GM12873 (cell line): ENCODE measurements at regions not wholly inside any gene's neighbourhood (a gene's known extent, or its start where the extent isn't known, plus 50 kb on each side); places are given as distances from the start of the nearest gene placed in this dataset.

Experiments
- TF ChIP-seq, protein P1 (sequence below): IDR thresholded peaks from 2 replicates; pipeline ENCODE4 v1.5.1; 2012; ENCODE audit warnings: low read depth, mild to moderate bottlenecking, moderate library complexity, low read length, control low read depth; ENCODE audit not compliant: insufficient read depth; ENCODE audit errors: missing control alignments

DNA sequence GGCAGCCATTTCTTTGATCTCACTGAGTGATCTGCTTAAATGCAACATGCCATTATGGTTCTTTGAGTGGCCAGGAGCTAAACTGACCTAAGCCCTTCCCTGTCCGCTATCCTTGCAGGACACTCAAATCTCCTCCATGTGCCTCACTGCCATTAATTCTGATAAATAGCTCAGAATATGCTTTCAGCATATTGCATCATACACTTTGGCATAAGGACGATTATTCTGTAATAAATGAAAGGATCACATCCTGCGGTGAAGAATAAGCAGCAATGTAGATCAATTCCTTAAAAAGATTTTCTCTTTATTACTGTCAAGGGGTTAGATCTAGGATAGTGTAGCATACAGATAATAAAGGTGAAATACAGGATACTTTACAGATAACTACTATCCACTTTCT is 231.8 kb upstream of the CTBP2 start:
- TF ChIP-seq, protein P1, sequence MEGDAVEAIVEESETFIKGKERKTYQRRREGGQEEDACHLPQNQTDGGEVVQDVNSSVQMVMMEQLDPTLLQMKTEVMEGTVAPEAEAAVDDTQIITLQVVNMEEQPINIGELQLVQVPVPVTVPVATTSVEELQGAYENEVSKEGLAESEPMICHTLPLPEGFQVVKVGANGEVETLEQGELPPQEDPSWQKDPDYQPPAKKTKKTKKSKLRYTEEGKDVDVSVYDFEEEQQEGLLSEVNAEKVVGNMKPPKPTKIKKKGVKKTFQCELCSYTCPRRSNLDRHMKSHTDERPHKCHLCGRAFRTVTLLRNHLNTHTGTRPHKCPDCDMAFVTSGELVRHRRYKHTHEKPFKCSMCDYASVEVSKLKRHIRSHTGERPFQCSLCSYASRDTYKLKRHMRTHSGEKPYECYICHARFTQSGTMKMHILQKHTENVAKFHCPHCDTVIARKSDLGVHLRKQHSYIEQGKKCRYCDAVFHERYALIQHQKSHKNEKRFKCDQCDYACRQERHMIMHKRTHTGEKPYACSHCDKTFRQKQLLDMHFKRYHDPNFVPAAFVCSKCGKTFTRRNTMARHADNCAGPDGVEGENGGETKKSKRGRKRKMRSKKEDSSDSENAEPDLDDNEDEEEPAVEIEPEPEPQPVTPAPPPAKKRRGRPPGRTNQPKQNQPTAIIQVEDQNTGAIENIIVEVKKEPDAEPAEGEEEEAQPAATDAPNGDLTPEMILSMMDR: no peak

DNA sequence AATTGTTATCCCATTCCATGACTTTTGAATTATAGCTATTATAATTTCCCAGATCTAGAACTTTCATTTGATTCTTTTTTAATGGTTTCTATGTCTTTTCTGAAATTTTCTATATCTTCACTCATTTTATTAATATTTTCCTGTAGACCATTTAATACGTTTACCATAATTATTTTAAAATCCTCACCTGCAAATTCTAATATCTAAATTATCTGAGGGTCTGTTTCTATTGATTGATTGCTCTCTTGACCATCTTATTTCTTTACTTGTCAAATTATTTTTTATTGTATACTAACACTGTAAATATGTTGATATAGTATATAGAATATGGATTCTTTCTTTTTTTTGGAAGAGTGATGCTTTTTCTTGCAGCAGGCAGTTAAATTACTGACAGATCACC is 229.3 kb upstream of the CTBP2 start:
- TF ChIP-seq, protein P1: no peak

DNA sequence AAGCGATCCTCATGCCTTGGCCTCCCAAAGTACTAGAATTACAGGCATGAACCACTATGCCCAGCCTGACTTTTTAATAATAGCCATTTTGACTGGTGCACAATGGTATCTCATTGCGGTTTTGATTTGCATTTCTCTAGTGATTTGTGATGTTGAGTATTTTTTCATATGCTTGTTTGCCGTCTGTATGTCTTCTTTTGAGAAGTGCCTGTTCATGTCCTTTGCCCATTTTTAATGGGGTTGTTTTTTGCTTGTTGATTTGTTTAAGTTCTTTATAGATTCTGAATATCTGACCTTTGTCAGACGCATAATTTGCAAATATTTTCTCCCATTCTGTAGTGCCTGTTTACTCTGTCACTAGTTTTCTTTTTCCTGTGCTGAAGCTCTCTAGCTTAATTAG is 219.2 kb upstream of the CTBP2 start:
- TF ChIP-seq, protein P1: no peak

DNA sequence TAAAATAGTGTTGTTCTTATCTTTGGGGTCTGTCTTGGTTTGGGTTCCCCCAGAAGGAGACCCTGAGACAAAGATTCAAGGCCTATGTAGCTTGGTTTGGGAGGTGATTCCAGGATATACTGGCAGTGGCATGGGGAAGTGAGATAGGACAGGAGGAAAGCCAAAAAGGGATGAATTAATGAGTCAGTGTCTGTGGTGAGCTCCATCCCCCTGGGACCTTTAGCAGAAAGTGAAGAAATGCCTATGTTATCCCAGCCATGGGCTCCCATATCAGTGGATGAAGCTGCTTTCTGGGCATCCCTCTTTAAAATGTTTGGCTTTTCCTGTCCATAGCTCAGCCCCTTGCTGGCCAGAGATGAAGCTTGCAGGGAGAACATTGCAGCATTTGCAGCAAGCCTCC is 217.0 kb upstream of the CTBP2 start:
- TF ChIP-seq, protein P1: no peak

DNA sequence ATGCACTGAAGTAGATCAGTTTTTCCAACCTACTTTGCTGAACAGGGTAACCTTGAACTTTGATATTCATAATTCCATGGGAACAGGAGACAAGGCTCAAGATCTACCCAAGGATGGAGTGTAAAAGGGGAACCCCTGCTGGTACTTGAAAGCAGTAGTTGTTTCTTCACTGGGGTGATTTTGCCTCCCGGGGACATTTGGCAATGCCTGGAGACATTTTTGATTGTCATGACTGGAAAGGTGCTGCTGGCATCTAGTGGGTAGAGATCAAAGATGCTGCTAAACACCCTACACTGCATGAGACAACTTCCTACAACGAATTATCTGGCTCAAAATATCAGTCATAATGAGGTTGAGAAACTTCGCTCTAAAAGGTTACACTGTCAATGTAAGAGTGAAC is 214.8 kb upstream of the CTBP2 start:
- TF ChIP-seq, protein P1: peak; percentile 7

DNA sequence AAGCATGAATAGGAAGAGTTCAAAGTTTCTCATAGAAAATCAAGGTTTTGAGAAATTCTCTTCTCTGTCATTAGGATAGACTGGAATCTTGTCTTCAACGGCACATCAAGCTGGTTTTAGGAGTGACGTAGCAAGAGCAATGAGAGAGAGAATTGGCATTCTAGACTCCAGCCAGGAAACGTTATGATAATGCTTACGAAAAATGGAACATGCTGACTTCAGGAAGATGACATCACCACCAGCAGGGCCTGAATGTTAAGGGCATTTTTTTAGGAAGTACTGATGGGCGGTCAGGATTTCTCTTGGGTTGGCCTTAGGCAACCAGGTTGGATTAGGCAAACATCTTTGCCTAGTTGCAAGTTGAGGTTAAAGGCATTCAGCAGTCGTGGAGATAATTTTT is 213.2 kb upstream of the CTBP2 start:
- TF ChIP-seq, protein P1: no peak

DNA sequence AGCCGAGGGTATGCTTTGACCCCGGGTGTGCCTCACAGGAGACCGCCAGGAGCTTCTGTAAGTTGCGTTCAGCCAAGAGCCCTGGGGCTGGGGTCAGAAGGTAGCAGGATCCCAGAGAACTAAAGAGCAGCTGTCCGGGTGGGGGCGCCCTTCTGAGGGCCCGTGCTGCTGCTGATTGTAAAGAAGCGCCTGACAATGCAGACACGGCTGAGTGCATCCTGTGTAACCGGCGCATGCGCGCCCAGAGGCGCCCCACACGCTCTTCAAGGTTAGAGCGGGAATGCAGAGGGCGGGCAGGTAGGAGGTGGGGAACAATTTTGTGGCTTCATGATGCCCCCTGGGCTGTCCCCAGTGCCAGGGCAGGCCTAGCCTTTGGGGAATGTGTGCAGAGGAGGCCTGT is 210.2 kb upstream of the CTBP2 start:
- TF ChIP-seq, protein P1: peak; percentile 12
